HFF-Myc (cell line): ENCODE measurements at regions not wholly inside any gene's neighbourhood (a gene's known extent, or its start where the extent isn't known, plus 50 kb on each side); places are given as distances from the start of the nearest gene placed in this dataset.

Experiments used
- DNase-seq: peaks from one replicate; pipeline ENCODE4 v3.0.0-alpha.2; 2011; ENCODE audit warnings: low read depth; ENCODE audit errors: extremely low read depth
- H3K4me3 ChIP-seq: replicated peaks from 2 replicates; pipeline ENCODE4 v1.5.1; 2011; ENCODE audit warnings: low read depth, mild to moderate bottlenecking, control low read depth, low read length
- CTCF ChIP-seq: IDR thresholded peaks from 2 replicates; pipeline ENCODE4 v1.5.1; 2012; ENCODE audit warnings: mild to moderate bottlenecking, low read depth, low read length, control low read depth; ENCODE audit errors: missing control alignments

- no peak for TF ChIP-seq CTCF
- H3K4me3 ChIP-seq, result no peak overlapping the region
- no peak for DNase-seq
Measured at GRCh38 chr6:144347448-144347759, 62.3 kb downstream of the UTRN start.

GRCh38 chr6:144347933-144348332 lies 62.8 kb downstream of the UTRN start:
- DNase-seq, result no peak
- TF ChIP-seq CTCF, result no peak

GRCh38 chr6:144349690-144350527 lies 64.8 kb downstream of the UTRN start:
- no peak overlapping the region for H3K4me3 ChIP-seq
- TF ChIP-seq CTCF, result no peak
- peak; percentile 31 for DNase-seq

More at GRCh38 chr6:144347933-144348332, 62.8 kb downstream of the UTRN start:
- no peak overlapping the region for H3K4me3 ChIP-seq

- no peak for TF ChIP-seq CTCF
- H3K4me3 ChIP-seq, result no peak overlapping the region
- no peak for DNase-seq
Measured at GRCh38 chr6:144350528-144350880, 65.4 kb downstream of the UTRN start.

GRCh38 chr6:144351379-144352127 lies 66.4 kb downstream of the UTRN start:
- no peak for DNase-seq
- H3K4me3 ChIP-seq, result no peak overlapping the region
- no peak for TF ChIP-seq CTCF

- H3K4me3 ChIP-seq, result no peak overlapping the region
- no peak for DNase-seq
- no peak for TF ChIP-seq CTCF
Measured at GRCh38 chr6:144352331-144352730, 67.2 kb downstream of the UTRN start.
